Activated naive CD8-positive, alpha-beta T cell (primary cell): ENCODE measurements at regions not wholly inside any gene's neighbourhood (a gene's known extent, or its start where the extent isn't known, plus 50 kb on each side); places are given as distances from the start of the nearest gene placed in this dataset.

Experiments
- H3K27ac Mint-ChIP-seq: one replicate; pipeline ENCODE4 v1.8.0; 2021; ENCODE audit warnings: mixed read lengths
- H3K27me3 Mint-ChIP-seq: one replicate; pipeline ENCODE4 v1.8.0; 2021; ENCODE audit warnings: mixed read lengths
- H3K36me3 Mint-ChIP-seq: one replicate; pipeline ENCODE4 v1.8.0; 2021; ENCODE audit warnings: mixed read lengths
- H3K4me1 Mint-ChIP-seq: one replicate; pipeline ENCODE4 v1.8.0; 2021; ENCODE audit warnings: low read depth, mixed read lengths
- H3K4me3 Mint-ChIP-seq: one replicate; pipeline ENCODE4 v1.8.0; 2021; ENCODE audit warnings: mild to moderate bottlenecking, mixed read lengths
- H3K9me3 Mint-ChIP-seq: one replicate; pipeline ENCODE4 v1.8.0; 2021; ENCODE audit warnings: low read depth, mixed read lengths

DNA sequence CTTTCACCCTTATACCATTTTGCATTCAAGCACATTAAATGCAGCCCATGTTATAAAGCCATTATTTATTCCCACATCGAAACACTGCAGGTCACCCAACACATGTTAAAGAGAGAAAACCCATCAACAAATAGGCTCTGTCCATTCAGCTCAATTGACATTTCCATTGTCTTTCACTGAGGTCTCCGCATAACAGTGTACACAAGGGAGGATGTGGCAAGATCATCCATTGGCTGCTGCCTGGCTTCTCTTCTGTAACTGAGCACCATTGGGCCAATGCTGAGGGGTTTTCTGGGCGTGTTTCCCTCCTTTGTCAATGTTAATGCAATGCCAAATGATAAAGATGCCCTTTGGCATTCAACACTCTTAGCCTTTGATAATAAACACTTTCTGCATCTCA lies 278.1 kb upstream of the SP4 start:
- Mint-ChIP-seq H3K4me1 (no peaks in the 10 kb centered on the region), H3K27ac (no peak overlapping the region), H3K36me3 (no peaks in the 10 kb centered on the region), H3K9me3 (no peaks in the 10 kb centered on the region), H3K27me3 (peaks cover 13% of the 10 kb centered on the region), H3K4me3 (no peak overlapping the region)

DNA sequence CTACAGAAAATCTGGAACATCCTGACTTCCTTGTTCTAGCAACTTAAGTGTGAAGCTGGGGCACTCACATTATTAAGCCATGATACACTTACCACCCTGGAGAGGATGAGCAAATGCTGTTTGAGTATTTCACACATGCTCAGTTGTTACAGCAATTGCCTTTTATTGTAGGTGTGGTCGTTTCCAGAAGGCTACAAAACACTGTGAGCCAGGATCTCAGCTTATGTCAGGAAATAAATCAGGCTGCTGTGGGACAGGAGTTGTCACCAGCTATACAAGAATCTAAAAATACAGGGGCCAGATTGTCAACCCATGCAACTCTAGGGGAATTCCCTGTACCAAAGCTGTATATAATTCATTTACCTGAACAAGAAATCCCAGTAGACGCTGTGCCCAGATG lies 273.3 kb upstream of the SP4 start:
- Mint-ChIP-seq H3K27me3 (peaks cover 5% of the 10 kb centered on the region), H3K4me3 (no peak overlapping the region), H3K9me3 (no peaks in the 10 kb centered on the region), H3K36me3 (no peaks in the 10 kb centered on the region), H3K4me1 (no peaks in the 10 kb centered on the region), H3K27ac (no peak overlapping the region)

DNA sequence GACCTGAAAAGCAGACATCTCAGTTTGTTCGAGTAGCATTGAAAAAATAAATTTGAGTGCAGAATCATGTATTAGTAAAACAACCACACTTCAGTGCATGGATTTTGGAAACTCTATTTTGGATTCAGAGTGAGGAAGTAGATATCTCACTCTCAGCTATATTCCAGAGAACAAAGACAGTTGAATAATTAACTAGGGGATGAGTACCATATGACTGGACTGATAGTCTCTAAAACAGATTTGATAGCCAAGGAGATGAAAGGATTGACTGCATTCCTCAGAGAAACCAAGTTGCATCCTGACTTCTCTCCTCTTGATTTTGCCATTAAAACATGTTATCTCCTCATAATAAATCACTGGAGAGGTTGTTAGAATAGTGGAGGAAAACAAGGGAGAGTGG lies 268.4 kb upstream of the SP4 start:
- no peak overlapping the region for H3K27ac Mint-ChIP-seq
- H3K4me1 Mint-ChIP-seq: no peaks in the 10 kb centered on the region
- H3K9me3 Mint-ChIP-seq: no peaks in the 10 kb centered on the region
- H3K36me3 Mint-ChIP-seq: no peaks in the 10 kb centered on the region
- H3K4me3 Mint-ChIP-seq: no peak overlapping the region
- H3K27me3 Mint-ChIP-seq: peaks cover 2% of the 10 kb centered on the region

DNA sequence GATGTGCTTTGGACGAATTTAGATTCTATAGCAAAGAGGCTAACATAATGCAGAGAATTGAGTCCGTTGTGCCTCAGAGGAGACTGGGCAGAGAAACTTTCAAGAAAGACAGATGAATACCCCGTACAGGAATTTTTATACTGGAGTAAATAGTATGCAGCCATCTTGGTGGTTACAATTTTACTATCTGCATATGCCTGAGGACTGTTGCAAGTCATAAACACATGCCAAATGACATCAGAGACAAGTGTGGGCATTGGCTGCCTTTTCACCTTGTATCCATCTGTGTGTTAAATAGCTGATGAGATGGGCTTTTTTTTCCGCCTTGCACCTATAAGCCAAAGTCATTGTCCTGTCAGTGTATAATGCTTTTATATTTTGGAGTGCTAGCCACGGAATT lies 267.5 kb upstream of the SP4 start:
- H3K4me3 Mint-ChIP-seq: no peak overlapping the region
- peaks cover 5% of the 10 kb centered on the region for H3K27me3 Mint-ChIP-seq
- H3K27ac Mint-ChIP-seq: no peak overlapping the region
- H3K9me3 Mint-ChIP-seq: no peaks in the 10 kb centered on the region
- H3K36me3 Mint-ChIP-seq: no peaks in the 10 kb centered on the region
- H3K4me1 Mint-ChIP-seq: no peaks in the 10 kb centered on the region

DNA sequence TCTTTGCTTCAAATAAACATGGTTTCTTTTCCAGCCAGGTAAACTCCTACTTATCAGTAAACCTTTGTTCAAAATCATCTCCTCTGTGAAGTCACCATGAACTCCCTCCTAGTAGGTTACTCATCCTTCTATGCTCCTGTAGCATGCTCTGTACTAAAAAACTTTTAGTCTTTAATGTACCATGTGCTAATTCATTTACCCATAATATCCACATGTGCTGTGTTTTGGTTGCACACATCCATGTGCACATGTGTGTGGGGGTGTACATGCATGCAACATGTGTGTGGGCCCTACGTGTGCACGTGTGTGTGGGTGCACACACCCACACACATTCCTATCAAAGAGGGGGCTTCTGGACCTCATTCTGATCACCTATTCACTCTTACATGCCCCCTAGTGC lies 259.9 kb upstream of the SP4 start:
- Mint-ChIP-seq H3K4me3 (no peak overlapping the region), H3K27me3 (peaks cover 30% of the 10 kb centered on the region), H3K27ac (no peak overlapping the region), H3K9me3 (no peaks in the 10 kb centered on the region), H3K36me3 (no peaks in the 10 kb centered on the region), H3K4me1 (peaks cover 3% of the 10 kb centered on the region)

DNA sequence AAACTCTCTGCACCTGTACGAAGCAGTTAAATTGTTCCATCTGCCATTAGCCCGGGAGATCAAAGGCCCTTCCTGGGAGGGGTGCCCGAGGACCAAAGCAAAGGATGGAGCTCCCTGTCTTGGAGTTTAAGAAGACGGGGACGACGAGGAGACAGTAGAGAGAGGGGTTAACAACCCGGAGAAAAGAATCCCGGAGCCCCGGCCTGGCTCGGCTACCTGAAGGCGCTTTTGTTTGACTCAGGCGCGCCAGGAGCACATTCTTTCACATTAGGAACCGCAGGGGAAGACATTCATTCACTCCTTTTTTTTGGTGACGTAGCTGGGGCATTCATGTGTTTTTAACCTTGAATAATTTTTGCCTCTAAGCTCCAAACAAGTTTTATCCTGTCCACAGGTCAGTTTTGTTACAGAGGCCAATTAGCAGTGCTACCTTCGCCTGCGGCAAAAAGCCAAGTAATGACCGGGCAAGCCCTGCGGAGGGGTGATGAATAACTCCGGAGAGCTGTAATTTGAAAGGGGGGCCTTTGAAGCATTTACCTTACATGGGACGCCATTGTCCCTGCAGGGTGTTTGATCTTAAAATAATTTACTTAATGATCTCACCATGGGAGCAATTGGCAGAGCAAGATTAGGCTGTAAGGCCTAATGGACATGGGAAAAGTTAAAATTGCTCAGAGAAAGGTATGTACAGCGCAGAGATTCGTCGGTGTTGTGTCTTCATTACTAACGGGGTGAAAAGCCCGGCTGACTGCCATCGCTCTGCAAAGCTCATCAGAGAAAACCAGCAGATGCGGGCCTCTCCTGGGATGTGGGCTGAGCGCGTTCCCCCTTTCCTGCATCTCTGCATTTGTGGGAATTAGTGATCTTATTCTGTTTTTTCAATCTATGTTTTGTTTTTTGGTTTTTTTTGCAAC lies 258.0 kb upstream of the SP4 start:
- Mint-ChIP-seq H3K4me3 (no peak overlapping the region), H3K27me3 (peaks cover 26% of the 10 kb centered on the region), H3K4me1 (peaks cover 3% of the 10 kb centered on the region), H3K9me3 (no peaks in the 10 kb centered on the region), H3K27ac (no peak overlapping the region), H3K36me3 (no peaks in the 10 kb centered on the region)

DNA sequence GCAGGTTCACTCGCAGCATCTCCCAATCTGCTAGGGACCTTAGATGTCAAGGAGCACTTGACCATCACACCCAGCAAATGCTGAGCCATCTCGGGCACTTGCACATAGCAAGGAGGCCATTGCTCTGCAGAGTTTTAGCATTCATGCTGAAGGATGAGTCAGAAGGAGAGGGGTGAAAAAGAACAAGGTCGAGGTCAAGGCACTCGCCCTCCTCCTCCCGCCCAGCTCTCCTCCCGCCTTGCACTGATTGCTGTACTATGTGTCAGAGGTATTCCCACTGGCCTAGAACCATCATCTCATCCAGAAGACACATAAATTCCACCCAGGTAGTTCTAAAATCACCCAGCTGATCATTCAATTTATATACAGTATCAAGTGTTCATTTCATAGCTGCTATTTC lies 255.1 kb upstream of the SP4 start:
- Mint-ChIP-seq H3K9me3 (no peaks in the 10 kb centered on the region), H3K4me3 (no peak overlapping the region), H3K36me3 (no peaks in the 10 kb centered on the region), H3K27me3 (peaks cover 15% of the 10 kb centered on the region), H3K27ac (no peak overlapping the region), H3K4me1 (peaks cover 3% of the 10 kb centered on the region)

DNA sequence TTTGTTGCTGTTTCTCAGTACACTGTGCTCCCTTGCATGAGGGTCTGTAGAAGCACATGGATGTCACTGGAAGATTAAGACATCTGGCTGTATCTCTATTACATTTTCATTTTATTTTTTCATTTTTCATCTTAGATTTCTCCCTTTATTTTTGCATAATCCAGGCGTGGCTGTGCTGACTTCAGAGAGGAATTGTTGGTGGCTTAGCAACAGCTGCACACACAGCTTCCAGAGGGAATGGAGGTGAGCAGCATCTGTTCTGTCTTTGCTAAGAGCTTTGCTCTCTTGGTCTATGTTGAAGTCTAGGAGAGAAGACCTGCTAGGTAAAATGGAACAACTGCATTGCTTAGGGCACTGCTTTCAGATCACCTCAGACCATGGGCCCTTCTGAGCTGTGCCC lies 254.4 kb upstream of the SP4 start:
- H3K27me3 Mint-ChIP-seq: peaks cover 15% of the 10 kb centered on the region
- H3K36me3 Mint-ChIP-seq: no peaks in the 10 kb centered on the region
- H3K9me3 Mint-ChIP-seq: no peaks in the 10 kb centered on the region

DNA sequence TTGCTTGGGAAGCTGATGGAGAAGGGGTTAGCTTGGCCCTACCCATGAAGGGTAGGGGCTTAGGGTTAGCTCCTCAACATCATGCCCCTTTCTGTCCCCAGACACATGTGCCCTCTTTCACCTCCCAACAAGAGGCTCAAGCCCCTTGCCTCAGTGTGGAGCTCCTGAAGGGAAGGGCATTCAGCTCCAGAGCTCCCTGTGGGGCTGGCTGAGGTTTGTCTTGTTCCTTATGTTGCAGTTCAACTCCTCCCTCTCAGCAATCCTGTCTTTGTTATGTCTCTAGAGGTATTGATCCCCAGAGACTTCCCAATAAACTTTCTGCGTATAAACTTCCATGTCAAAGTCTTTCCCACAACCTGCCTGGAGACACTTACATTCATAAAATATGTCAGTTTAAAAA lies 252.2 kb upstream of the SP4 start:
- H3K27ac Mint-ChIP-seq: no peak overlapping the region
- H3K4me1 Mint-ChIP-seq: no peaks in the 10 kb centered on the region
- H3K4me3 Mint-ChIP-seq: no peak overlapping the region
- no peaks in the 10 kb centered on the region for H3K36me3 Mint-ChIP-seq
- peaks cover 5% of the 10 kb centered on the region for H3K27me3 Mint-ChIP-seq
- H3K9me3 Mint-ChIP-seq: no peaks in the 10 kb centered on the region

More for the DNA sequence above, 254.4 kb upstream of the SP4 start:
- Mint-ChIP-seq H3K27ac (no peak overlapping the region), H3K4me3 (no peak overlapping the region), H3K4me1 (peaks cover 3% of the 10 kb centered on the region)

DNA sequence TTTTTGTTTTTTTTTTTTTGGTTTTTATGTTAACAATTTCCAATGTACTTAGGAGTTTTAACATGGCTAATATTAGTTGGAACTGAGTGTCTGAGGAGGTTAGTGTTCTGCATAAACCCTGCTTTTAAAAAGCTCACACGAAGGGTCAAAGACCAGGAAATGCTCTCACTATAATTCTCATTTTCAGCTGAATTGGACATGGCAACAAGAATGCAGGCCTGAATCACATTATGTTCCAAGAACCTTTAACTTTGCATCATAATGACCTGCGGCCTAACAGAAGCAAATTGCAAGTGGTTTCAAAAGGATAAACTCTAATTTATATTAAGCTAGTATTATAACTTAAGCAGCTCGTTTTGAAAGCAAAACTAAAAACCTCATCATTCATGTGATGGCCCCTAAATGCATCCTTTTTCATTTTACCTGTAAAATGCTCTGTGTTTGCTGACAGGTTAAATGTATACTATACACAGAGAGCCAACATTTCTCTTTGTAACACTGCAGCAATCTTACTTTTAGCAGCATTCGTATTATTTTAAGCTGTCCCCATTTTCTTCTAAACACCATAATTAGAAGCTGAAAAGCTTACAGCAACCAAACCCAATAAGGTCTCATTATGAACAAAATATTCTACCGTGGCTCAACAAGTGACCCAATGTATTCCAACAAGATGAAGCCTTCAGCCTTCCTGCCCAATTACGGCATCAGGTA lies 242.8 kb upstream of the SP4 start:
- no peak overlapping the region for H3K27ac Mint-ChIP-seq
- H3K36me3 Mint-ChIP-seq: no peaks in the 10 kb centered on the region
- H3K4me1 Mint-ChIP-seq: no peaks in the 10 kb centered on the region
- no peak overlapping the region for H3K4me3 Mint-ChIP-seq
- H3K27me3 Mint-ChIP-seq: peaks cover 3% of the 10 kb centered on the region
- no peaks in the 10 kb centered on the region for H3K9me3 Mint-ChIP-seq

DNA sequence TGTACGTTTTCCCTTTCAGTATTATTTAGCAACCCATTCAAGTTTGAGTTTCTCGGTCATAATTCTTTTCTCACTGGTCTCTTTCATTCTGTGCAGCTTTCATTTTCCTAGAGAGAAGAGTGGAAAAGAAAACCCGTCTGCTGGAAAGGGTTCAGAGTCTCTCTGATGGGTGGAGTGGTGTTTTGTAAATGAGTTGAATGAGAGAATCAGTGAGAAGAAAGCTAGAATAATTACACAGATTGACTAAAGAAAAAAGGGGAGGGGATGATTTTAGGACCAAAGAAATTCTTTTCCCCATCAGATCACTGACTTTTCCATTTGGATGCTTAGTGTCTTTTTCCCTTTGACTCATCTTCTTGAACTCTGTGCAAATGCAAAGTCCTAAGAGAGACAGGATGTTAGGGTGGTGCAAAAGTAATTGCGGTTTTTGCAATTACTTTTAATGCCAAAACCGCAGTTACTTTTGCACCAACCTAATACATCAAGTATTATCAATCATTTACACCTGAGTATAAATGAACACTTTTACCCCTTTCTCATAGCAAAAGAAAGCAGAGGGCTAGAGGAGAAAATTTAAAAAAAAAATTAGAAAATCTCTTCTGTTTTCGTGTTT lies 242.1 kb upstream of the SP4 start:
- H3K4me1 Mint-ChIP-seq: no peaks in the 10 kb centered on the region
- no peaks in the 10 kb centered on the region for H3K36me3 Mint-ChIP-seq
- H3K27ac Mint-ChIP-seq: no peak overlapping the region
- no peaks in the 10 kb centered on the region for H3K9me3 Mint-ChIP-seq
- H3K27me3 Mint-ChIP-seq: peaks cover 3% of the 10 kb centered on the region
- no peak overlapping the region for H3K4me3 Mint-ChIP-seq

DNA sequence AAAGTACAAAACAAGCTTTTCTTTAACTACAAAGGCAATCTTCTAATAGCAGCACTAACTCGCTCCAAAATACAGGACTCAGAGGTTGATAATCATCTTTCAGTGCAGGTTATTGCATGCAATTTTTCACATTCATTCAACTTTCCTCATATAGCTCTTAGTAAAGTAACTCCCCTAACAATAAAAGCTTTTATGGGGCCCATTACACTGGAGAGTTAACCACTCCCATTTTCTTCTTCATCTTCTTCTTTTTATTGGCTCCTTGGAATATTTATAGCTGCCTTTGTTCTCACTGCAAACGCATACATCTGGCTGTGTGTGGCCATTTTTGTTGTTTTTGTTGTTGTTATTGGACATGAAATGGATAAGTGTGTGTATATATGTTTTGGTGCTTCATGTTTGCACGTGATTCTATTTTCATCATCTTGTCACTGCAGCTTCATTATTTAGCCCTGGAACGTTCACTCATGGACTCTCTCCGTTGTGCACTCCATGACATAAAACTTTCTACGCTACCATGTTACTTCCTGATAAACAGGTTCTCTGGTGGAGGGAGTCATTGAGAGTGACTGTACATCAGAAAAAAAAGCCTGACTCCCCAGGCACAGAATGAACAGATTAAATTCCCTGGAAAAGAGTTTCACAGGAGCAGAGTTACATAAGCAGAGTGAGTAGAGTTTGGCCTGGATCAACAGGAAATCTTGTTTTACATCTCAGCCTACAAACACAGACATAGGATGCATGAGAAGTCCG lies 236.4 kb upstream of the SP4 start:
- no peaks in the 10 kb centered on the region for H3K4me1 Mint-ChIP-seq
- H3K27me3 Mint-ChIP-seq: no peaks in the 10 kb centered on the region
- no peak overlapping the region for H3K4me3 Mint-ChIP-seq
- H3K36me3 Mint-ChIP-seq: no peaks in the 10 kb centered on the region
- H3K9me3 Mint-ChIP-seq: no peaks in the 10 kb centered on the region
- H3K27ac Mint-ChIP-seq: no peak overlapping the region

DNA sequence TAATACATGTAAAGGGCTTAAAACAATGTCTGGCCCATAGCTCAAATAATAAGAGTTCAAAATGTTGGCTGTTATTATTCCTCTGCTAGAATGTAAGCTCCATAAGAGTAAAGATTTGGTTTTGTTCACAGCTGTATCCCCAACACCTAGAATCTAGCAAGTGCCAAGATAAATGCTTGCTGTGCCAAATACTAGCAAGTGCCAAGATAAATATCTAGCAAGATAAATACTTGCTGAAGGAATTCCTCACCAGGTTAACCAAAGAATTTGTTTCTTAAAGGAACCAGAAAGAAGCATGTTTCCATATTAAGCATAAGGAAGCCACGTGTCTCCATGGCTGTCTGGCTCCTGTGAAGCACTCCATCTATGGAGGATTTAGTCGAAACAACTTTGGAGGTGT lies 235.2 kb upstream of the SP4 start:
- no peaks in the 10 kb centered on the region for H3K4me1 Mint-ChIP-seq
- H3K9me3 Mint-ChIP-seq: no peaks in the 10 kb centered on the region
- H3K4me3 Mint-ChIP-seq: no peak overlapping the region
- H3K36me3 Mint-ChIP-seq: no peaks in the 10 kb centered on the region
- H3K27me3 Mint-ChIP-seq: no peaks in the 10 kb centered on the region
- H3K27ac Mint-ChIP-seq: no peak overlapping the region

DNA sequence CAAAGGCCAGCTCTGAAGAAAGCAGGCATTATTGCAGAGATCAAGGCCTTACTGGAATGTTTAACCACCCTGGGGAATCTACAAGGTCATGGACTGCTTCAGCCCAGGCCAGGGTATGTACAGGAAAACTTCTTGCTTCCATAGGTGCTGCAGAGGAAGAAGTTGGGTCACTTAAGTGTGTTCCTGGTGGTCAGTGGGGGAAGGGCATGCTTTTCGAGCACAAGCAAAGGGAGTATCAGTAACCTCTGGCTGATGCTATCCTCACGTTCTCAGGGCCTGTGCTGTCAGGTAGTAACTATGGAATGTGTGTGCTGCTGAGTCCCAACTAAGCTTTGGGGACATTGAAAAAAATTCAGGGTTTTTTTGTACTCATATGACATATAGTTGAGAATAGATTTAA lies 234.0 kb upstream of the SP4 start:
- Mint-ChIP-seq H3K4me3 (no peak overlapping the region), H3K9me3 (no peaks in the 10 kb centered on the region), H3K4me1 (no peaks in the 10 kb centered on the region), H3K27ac (no peak overlapping the region), H3K36me3 (no peaks in the 10 kb centered on the region), H3K27me3 (peaks cover 2% of the 10 kb centered on the region)

DNA sequence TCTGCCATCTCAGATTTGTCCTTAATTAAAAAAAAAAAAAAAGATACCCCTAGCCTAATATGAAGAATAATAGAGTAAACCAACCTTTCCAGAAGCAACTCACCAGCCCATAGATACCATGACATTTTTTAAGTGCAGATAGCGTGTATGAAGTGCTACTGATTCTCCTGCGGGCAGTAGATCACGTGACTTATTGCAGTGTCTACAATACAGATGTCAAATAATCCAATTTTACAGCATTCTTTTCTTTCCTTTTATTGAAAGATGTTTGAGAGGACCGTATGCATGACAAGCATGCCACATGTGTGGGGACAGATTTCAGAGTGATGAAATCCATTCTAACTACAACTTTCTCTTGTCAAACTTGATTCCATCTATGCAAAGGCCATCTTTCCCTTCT lies 232.9 kb upstream of the SP4 start:
- no peaks in the 10 kb centered on the region for H3K4me1 Mint-ChIP-seq
- H3K4me3 Mint-ChIP-seq: no peak overlapping the region
- H3K27ac Mint-ChIP-seq: no peak overlapping the region
- H3K27me3 Mint-ChIP-seq: peaks cover 2% of the 10 kb centered on the region
- no peaks in the 10 kb centered on the region for H3K9me3 Mint-ChIP-seq
- H3K36me3 Mint-ChIP-seq: no peaks in the 10 kb centered on the region
